Ovary (tissue), 7 donors: ENCODE measurements at regions not wholly inside any gene's neighbourhood (a gene's known extent, or its start where the extent isn't known, plus 50 kb on each side); places are given as distances from the start of the nearest gene placed in this dataset.

Experiments
- DNase-seq, 5 donors: peaks; one replicate each; pipeline ENCODE4 v3.0.0-alpha.2; 2019 to 2020
- H3K27ac ChIP-seq, 2 donors: fragments of 200-600 bp; one replicate each; pipeline versions ENCODE4 v1.5.1 to v1.8.0; 2019 to 2022
- H3K27me3 ChIP-seq: fragments of 200-600 bp; one replicate; pipeline ENCODE4 v1.8.0; 2022
- H3K36me3 ChIP-seq: fragments of 200-600 bp; sonication (generic); one replicate; pipeline ENCODE4 v1.5.1; 2019
- H3K4me1 ChIP-seq: one replicate; pipeline ENCODE4 v1.8.1; 2013; ENCODE audit warnings: mild to moderate bottlenecking, moderate library complexity; ENCODE audit not compliant: insufficient read depth
- H3K4me3 ChIP-seq: fragments of 200-600 bp; sonication (generic); one replicate; pipeline ENCODE4 v1.5.1; 2017
- H3K9me3 ChIP-seq, 2 donors: fragments of 200-600 bp in 1 of 2; sonication (generic) in 1 of 2; one replicate each; pipeline versions ENCODE4 v1.5.1 to v1.8.1; 2013 to 2019; ENCODE audit warnings: mild to moderate bottlenecking in 1 of 2, moderate library complexity in 1 of 2
- CTCF ChIP-seq, 3 donors: fragments of 450-650 bp in 2 of 3; fragments of 200-600 bp in 1 of 3; IDR thresholded peaks; one replicate each; pipeline versions ENCODE4 v1.5.1 to v1.8.0; 2016 to 2022; ENCODE audit warnings: antibody characterized with exemption in 3 of 3, mild to moderate bottlenecking in 1 of 3
- EP300 ChIP-seq: sonication (generic); formaldehyde crosslinking; IDR thresholded peaks from one replicate; pipeline ENCODE4 v1.6.1; 2017; ENCODE audit warnings: antibody characterized with exemption
- POLR2A ChIP-seq: fragments of 450-650 bp; IDR thresholded peaks from one replicate; pipeline ENCODE4 v1.6.1; 2017; ENCODE audit warnings: antibody characterized with exemption, mild to moderate bottlenecking, moderate library complexity
- WGBS, 3 donors: extraction: QIAGEN DNeasy Blood & Tissue Kit in 1 of 3; methylation state at CpG; one replicate each; pipeline versions ENCODE4 v1.1.5 to v1.1.7; 2013 to 2017; 5-methylcytosine and 5-hydroxymethylcytosine counted together
- intact Hi-C, 4 donors: fragments of 100-400 bp; cut with DNase I; formaldehyde crosslinking; loops; one replicate each; pipeline versions ENCODE4 v1.11.0 to v1.15.1; 2022 to 2023
- donor health status: DM: no; HTN: no; CAD: no; lungs with moderate emphysema.
- donor health status: DM: no; HTN: no; CAD: no.
- donor health status: Bipolar disorder and iron deficiency.
- donor health status: DM: no; HTN: no; CAD: no.
- donor health status: DM: yes; HTN: yes; CAD: no.

GRCh38 chr11:64428693-64429092 lies 69.7 kb downstream of the RPS6KA4 start:
- Histone ChIP-seq H3K27ac (no peak overlapping the region), H3K27me3 (no peaks in the 10 kb centered on the region)
- no peak for DNase-seq

GRCh38 chr11:64429970-64430369 lies 71.0 kb downstream of the RPS6KA4 start:
- 82 to 89% (median 86%) methylated on average over 12 of the region's 12 CpGs for WGBS, 3 donors
- DNase-seq = no peak

More at GRCh38 chr11:64428693-64429092, 69.7 kb downstream of the RPS6KA4 start:
- intact Hi-C loops = no loop called here
- no peaks in the 10 kb centered on the region for H3K9me3 ChIP-seq
- TF ChIP-seq CTCF (IDR thresholded peaks at IDR 0.05) (no peak), POLR2A (no peak)
- 63 to 69% (median 65%) methylated on average over 12 of the region's 12 CpGs for WGBS, 3 donors
- H3K36me3 ChIP-seq = no peaks in the 10 kb centered on the region
- H3K4me3 ChIP-seq = no peak overlapping the region
- H3K4me1 ChIP-seq = no peaks in the 10 kb centered on the region

GRCh38 chr11:64430645-64431044 lies 71.7 kb downstream of the RPS6KA4 start:
- no peak overlapping the region for H3K4me3 ChIP-seq
- WGBS, 3 donors = 79 to 82% (median 80%) methylated on average over 18 of the region's 18 CpGs
- no peaks in the 10 kb centered on the region for H3K4me1 ChIP-seq
- H3K27me3 ChIP-seq = no peaks in the 10 kb centered on the region
- H3K9me3 ChIP-seq = no peaks in the 10 kb centered on the region
- no peak overlapping the region for H3K27ac ChIP-seq
- no peaks in the 10 kb centered on the region for H3K36me3 ChIP-seq
- no peak for DNase-seq
- TF ChIP-seq CTCF (IDR thresholded peaks at IDR 0.05) = no peak
- no peak for TF ChIP-seq EP300
- TF ChIP-seq POLR2A = no peak
- intact Hi-C loops = no loop called here

More at GRCh38 chr11:64429970-64430369, 71.0 kb downstream of the RPS6KA4 start:
- Histone ChIP-seq H3K4me1 (no peaks in the 10 kb centered on the region), H3K36me3 (no peaks in the 10 kb centered on the region), H3K4me3 (no peak overlapping the region), H3K27ac (no peak overlapping the region), H3K9me3 (no peaks in the 10 kb centered on the region), H3K27me3 (no peaks in the 10 kb centered on the region)
- TF ChIP-seq EP300 (no peak), POLR2A (no peak), CTCF (IDR thresholded peaks at IDR 0.05) (no peak)
- intact Hi-C loops = no loop called here

GRCh38 chr11:64436000-64436399 lies 77.0 kb downstream of the RPS6KA4 start:
- 64 to 77% (median 65%) methylated on average over 4 of the region's 4 CpGs for WGBS, 3 donors
- no peak for TF ChIP-seq EP300
- TF ChIP-seq POLR2A = no peak
- TF ChIP-seq CTCF (IDR thresholded peaks at IDR 0.05) = no peak
- Histone ChIP-seq H3K36me3 (no peaks in the 10 kb centered on the region), H3K9me3 (no peaks in the 10 kb centered on the region), H3K27me3 (no peaks in the 10 kb centered on the region), H3K4me3 (no peak overlapping the region), H3K4me1 (peaks cover 1% of the 10 kb centered on the region), H3K27ac (no peak overlapping the region)
- DNase-seq = no peak
- intact Hi-C loops = no loop called here

GRCh38 chr11:64437426-64437825 lies 78.5 kb downstream of the RPS6KA4 start:
- Histone ChIP-seq H3K9me3 (no peaks in the 10 kb centered on the region), H3K4me3 (no peak overlapping the region), H3K4me1 (peaks cover 1% of the 10 kb centered on the region), H3K36me3 (no peaks in the 10 kb centered on the region), H3K27me3 (no peaks in the 10 kb centered on the region), H3K27ac (no peak overlapping the region)
- DNase-seq = no peak
- intact Hi-C loops = no loop called here
- WGBS, 3 donors = 72 to 85% (median 79%) methylated on average over 7 of the region's 7 CpGs
- TF ChIP-seq POLR2A (no peak), EP300 (no peak), CTCF (IDR thresholded peaks at IDR 0.05) (no peak)
